NCI-H187 treated with DMSO at 0.1 percent for 48 hours (cell line): ENCODE measurements at regions not wholly inside any gene's neighbourhood (a gene's known extent, or its start where the extent isn't known, plus 50 kb on each side); places are given as distances from the start of the nearest gene placed in this dataset.

Experiments used
- DNase-seq: peaks from one replicate; lab custom pipeline; 2025; lab: John Stamatoyannopoulos, UW

DNA sequence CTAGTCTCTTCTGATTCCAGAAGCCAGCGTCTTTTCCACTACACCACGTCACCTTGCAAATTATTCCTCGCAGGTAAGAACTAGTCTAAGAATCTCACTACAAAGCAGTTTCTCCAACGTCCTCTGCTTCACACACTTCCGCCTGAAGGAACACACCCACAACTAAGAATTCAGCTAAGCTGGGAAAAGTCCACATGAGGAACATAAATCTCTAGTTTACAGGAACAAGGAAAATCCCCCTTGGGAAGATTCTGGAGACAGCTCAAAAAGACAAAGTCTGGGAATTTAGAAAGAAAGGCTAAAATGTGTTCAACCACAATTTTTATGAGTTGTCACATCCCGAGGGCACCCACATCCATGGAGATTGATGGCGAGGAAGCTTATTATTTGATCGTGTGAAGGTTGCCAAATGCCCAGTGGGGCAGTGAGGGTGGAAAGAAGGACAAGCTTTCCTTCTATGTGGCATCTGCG lies 780.2 kb upstream of the TBX3 start:
- DNase-seq, result no peak

DNA sequence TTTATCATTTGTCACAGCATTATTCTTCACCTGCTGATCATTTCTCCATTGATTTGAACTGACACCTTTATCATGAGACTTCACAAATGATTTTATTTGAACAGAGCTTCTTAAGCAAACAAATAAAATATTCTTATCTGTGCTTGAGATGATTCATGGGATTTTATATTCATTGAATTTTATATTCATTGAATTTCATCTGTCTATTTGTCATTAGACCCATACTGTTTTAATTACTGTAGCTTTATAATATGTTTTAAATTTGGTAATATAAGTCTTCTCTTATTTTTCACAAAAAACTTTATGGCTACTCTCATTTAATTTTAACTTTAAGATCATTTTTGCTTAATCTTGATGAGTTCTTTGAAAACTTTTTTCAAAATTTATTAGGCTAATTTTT lies 777.4 kb upstream of the TBX3 start:
- DNase-seq, result no peak

DNA sequence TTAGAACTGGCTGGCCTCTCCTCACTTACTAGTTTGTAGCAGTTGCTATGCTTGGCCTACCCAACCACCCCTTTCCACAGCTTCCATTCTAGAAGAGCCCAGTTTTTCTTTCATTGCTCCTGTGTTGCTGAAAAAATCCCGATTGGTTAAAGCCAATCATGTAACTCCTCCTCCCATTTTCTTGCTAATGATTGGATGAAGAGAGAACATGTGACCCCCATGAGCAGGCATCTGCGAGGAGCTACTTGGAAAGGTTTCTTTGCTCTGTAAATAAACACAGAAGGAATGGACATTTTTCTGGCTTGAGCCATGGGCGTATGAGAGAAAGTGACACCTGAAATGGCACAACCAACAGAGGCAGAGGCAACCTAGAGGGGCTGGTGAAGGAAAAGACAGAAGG lies 773.8 kb upstream of the TBX3 start:
- no peak for DNase-seq

- no peak for DNase-seq
These were observed 773.1 kb upstream of the TBX3 start for GRCh38 chr12:115456946-115457689.

GRCh38 chr12:115455268-115455681 lies 771.3 kb upstream of the TBX3 start:
- no peak for DNase-seq

DNA sequence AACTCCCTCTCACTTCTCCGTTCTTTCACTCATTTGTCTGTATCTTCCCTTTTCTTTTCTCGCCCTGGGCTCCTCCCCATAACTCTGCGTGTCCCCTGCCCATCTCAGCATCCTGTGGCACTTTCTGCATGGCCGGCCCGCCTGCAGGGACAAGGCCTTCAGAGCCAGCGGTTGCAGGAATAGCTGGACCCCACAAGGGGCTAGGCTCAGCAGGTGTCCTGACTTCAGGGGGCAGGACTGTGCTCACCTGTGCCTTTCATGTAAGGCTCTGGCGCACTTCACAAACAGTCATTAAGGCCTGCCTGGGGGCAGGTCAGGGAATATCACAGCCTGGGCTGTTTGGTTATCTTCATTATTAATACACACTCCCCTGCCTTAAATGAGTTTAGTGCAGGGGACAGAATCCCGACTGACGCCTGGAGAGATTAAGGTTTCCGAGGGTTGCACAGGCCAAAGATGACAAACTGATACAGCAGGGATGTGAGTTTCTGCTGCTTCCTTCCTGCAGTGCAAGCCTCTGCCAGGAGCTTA lies 768.8 kb upstream of the TBX3 start:
- no peak for DNase-seq

DNA sequence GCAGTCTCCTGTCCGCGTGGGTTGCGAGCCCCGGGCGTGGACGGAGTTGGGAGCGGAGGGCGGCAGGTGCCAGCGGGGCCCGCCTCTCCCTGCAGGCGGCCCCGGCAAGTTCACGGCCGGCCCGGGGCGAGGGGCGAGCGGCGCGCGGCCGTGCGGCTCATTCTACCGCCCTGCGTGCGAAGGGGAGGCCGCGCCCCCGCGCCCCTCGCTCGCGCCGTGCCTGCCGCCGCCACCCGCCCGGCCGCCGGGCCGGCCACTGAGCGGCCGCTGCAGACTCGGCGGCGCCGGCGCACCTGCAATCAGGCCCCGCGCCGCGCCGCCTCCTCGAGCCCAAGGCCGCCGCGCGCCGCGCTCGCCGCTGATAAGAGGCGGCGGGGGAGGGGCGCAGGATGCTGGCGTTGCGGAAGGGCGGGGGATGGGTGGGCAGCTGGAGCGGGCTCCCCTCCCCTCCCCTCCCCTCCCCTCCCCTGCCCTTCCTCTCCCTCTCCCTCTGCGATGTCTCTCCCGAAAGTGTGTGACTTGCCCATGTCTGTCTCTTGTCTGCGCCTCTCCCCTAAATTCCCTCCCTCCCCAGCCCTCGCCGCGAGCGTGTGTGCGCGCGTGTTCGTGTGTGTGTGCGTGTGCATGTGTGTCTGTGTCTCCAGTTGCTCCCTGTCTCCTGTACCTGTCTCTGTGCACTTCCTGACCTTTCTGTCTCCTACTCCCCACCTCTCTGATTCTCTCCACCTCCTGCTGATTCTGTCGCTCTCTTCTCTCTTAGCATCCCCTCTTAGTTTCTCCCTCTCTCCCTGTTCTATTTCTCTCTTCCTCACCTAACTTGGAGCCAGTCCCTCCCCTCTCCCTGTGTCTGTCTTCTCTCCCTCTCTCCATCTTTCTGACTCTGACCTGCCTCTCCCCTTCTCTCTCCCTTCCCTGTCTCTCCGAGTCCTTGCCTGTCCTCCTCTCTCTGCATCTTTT lies 768.1 kb upstream of the TBX3 start:
- no peak for DNase-seq

GRCh38 chr12:115451151-115451779 lies 767.3 kb upstream of the TBX3 start:
- no peak for DNase-seq

DNA sequence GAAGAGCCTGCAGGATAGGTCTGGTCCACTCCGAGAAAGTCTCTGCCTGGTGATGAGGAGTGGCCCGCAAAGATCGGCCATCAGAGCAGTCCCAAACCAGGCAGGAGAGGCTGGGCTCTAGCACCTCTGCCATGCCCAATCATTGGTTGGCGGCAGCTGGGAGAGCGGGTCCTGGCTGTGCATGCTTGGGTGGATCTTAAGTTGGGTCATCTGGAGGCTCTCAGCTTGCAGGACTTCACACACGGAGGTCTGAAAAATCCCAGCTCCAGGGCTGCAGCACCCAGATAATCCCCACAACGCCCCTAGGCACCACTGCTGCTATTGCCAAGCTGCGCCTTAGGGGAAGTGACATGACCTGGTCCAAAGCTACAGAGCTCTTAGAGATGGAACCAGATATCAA lies 766.7 kb upstream of the TBX3 start:
- no peak for DNase-seq

DNA sequence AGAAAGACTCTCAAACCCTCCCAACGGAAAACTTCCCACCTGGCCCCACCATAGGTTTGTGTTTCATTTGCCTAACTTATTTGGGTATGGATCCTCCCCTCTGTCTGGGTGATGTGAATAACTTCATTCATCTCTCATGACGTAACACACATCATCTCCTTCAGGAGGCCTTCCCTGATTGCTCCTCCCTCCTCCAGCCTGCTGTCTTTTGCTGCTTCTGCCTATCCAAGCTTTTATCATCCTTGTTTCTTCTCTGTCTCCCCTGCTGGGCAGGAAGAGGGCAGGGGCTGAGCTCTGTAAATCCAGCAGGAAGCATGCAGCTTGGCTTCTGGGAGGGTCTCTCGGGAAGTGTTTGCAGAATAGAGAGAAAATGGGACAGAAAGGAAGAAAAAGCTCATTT lies 766.0 kb upstream of the TBX3 start:
- no peak for DNase-seq

DNA sequence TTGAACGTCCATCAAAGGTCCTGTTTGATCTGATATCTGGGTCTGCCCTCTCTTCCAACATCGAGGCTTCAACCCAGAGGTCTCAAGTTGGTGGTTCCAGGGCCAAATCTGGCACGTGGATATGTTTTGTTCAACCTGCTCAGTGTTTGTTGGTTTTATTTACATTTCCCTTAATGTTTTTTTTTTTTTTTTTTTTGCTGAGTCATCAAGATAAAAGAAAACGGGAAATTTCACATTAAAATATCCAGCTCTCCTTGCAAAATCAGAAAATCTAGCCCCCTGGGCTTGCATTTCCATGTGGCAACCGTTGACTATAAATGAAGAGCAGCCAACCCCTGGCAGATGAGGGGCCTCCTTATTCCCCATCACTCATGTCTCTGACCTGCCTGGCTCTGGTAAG lies 765.6 kb upstream of the TBX3 start:
- no peak for DNase-seq

GRCh38 chr12:115444346-115444745 lies 760.4 kb upstream of the TBX3 start:
- no peak for DNase-seq

DNA sequence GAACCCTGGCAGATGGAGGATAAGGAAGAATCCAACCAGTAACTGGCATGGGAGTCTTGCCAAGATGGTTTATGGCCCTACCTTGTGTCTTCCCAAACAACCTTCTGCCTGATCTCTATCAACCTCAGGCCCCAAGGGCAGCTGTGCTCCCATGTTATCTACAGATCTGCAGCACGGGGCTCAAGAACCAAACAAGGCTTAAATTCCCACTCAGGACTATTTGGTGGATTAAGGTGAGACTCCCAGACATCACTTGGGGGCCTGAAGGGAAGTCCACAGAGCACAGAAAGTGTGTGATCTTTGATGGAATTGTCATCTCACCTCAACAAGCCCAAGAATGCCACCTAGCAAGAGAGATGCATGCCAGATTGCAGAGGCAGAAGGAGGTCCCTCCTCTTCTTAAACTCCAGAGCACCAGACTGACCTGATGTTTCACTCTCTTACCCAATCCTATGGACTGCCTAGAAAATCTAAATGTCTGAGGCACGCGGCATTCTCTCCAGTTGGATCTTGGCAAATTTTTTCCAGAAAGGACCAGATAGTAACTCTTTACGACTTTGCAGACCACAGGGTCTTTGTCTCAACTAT lies 759.5 kb upstream of the TBX3 start:
- DNase-seq, result no peak

- no peak for DNase-seq
These were observed 756.5 kb upstream of the TBX3 start for GRCh38 chr12:115440438-115440837.

GRCh38 chr12:115439008-115439601 lies 755.1 kb upstream of the TBX3 start:
- DNase-seq, result no peak

DNA sequence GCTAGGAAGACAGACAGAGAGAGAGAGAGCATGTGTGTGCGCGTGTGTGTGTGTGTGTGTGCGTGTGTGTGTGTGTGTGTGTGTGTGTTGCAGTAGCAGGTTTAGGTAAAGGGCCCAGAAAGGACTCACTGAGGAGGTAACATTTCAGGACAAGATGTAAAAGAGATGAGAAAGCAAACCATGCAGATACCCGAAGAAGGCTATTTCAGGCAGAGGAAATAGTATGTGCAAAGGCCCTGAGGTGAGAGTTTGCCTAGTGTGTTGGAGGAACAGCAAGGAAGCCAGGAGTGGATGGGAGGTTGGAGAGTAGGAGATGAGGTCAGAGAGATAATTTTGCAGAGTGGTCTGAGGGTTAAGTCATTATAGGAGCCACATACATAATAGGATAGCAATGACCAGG lies 754.3 kb upstream of the TBX3 start:
- DNase-seq, result no peak

GRCh38 chr12:115437061-115437567 lies 753.1 kb upstream of the TBX3 start:
- no peak for DNase-seq

DNA sequence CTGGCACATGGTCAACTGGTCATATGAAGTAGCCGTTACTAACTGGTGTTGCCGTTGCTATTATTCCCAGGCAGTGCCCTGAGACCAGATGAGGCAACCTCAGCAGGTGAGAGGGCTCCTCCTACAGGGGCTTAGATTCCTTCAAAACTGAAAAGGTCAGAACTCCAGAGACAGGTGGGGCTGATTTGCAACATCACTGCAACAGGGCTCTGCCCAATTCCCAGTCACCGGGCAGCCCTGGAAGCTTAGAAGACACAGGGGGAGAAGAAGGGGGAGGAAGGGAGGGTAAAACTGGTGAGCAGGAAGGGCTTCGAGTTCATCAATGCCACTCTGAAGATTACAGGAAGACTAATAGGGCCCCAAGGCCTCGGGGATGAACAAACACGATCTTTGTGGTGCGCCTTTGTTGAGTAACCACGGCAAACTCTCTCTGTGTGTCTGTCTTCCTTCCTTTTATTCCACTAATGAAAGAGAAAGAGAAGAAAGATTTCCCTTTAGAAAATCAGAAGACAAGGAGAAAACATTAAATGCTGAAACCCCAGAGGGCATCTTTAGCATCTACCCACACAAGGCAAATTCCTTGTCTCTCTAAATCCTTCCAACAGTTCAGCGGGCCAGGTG lies 749.1 kb upstream of the TBX3 start:
- DNase-seq, result no peak

DNA sequence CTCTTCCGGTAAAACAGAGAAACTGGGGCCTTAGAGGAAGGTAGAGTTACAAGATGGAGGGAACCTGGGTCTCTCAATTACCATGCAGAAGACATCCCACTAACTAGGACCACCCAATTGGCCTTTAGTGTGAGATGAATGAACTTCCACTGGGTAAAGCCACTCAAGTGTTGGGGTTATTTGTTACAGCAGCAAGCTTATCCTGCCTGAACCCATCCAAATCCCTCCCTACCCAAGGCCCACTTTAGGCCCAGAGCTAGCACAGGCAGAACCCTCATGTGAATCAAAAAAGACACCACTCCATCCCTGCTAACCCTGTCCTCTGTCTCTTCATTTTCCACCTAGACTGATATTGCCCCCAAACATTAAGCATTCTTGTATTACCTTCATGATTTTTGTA lies 746.7 kb upstream of the TBX3 start:
- DNase-seq, result no peak

DNA sequence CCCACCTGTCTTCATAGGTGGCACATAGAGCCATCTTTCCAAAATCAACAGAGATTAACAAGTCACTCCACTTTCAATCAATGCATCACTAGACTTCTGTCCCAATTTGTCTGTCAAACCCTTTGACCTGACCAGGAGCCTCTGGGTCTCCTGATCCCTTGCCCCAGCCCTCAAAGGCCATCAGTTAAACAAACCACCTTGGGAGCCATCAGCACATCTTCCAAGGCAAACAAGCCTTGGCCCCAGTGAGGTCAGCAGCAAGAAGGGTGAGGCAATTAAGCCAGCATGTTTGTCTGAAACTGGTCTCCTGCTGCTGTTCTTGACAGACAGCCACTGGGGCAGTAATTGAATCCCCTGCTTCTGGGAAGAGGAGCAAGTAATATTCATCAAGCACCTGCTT lies 742.8 kb upstream of the TBX3 start:
- DNase-seq, result no peak

DNA sequence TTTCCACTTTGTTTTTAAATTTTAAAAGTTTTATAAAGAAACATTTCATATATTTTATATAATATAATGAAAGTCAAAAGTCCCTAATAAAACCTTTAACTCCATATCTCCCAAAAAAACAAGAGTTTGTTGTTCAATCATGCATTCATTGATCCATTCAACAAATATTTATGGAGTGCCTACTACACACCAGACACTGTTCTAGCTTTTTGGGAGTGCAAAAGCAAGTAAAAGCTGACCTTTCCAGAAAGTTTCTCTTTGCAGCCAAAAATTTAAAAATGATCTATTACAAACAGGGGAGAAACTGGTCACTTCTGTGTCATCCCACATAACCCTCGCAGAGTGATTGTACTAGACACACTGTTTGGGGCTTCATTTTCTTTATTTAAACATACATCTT lies 740.0 kb upstream of the TBX3 start:
- no peak for DNase-seq
